ENCODE measurements at regions not wholly inside any gene's neighbourhood (a gene's known extent, or its start where the extent isn't known, plus 50 kb on each side); places are given as distances from the start of the nearest gene placed in this dataset.

DNA sequence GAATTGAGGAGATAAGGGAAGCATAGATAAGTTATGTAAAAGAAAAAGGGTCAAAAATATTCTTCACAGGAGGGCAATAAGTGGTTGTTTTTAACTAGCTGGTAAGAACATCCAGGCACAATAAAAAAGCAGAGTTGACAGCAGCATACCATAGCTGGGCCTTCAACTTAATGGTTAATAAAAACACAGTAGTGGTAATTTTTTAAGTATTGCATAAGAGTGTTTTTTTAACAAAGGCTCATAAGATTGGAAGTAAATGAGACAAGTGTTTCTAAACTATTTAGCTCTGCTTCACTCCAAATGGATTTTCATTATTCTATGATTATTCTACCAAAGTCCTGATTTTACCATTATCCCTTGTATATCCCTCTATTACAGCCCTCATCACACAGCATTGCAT, 140.1 kb upstream of the TSPAN8 start:
- Mint-ChIP-seq H3K27me3 (ENCODE audit: unreplicated experiment) (no peaks in the 10 kb centered on the region), H3K36me3 (ENCODE audit: insufficient read depth, unreplicated experiment) (peaks cover 4% of the 10 kb centered on the region), H3K9me3 (ENCODE audit: low read depth, unreplicated experiment) (peaks cover 2% of the 10 kb centered on the region), H3K27ac (ENCODE audit: unreplicated experiment) (no peak overlapping the region), H3K4me3 (ENCODE audit: low read depth, unreplicated experiment) (no peak overlapping the region), H3K4me1 (ENCODE audit: low read depth, unreplicated experiment) (peaks cover 20% of the 10 kb centered on the region)
- intact Hi-C loops (cut with micrococcal nuclease; ENCODE audit: unreplicated experiment): no loop called here
- BruUV-seq (replicated peaks): no TSS peak
- no peak for DNase-seq
- CTCF ChIA-PET: no interaction called here
- TF ChIP-seq, protein P1, sequence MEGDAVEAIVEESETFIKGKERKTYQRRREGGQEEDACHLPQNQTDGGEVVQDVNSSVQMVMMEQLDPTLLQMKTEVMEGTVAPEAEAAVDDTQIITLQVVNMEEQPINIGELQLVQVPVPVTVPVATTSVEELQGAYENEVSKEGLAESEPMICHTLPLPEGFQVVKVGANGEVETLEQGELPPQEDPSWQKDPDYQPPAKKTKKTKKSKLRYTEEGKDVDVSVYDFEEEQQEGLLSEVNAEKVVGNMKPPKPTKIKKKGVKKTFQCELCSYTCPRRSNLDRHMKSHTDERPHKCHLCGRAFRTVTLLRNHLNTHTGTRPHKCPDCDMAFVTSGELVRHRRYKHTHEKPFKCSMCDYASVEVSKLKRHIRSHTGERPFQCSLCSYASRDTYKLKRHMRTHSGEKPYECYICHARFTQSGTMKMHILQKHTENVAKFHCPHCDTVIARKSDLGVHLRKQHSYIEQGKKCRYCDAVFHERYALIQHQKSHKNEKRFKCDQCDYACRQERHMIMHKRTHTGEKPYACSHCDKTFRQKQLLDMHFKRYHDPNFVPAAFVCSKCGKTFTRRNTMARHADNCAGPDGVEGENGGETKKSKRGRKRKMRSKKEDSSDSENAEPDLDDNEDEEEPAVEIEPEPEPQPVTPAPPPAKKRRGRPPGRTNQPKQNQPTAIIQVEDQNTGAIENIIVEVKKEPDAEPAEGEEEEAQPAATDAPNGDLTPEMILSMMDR (IDR thresholded peaks at IDR 0.05; ENCODE audit: unreplicated experiment): no peak

DNA sequence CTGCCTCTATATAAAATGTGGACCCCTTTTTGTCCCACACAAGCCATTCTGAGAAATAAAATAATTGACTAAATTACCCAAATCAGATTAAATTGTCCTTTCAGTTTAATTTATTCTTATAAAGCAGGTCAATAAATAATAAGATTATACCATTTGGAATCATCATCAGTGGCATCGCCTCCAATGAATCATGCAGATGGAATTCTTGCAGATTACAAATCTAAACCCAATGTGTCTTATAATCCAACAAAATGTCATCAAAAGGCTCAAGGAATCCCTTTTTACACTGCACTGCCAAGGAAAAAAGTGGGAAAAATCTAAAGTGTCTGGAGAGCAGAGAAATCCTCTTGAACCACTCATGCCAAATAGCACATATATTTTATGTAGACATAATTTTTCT, 138.2 kb upstream of the TSPAN8 start:
- Mint-ChIP-seq H3K9me3 (ENCODE audit: low read depth, unreplicated experiment) (peaks cover 6% of the 10 kb centered on the region), H3K36me3 (ENCODE audit: insufficient read depth, unreplicated experiment) (peaks cover 4% of the 10 kb centered on the region), H3K4me1 (ENCODE audit: low read depth, unreplicated experiment) (peaks cover 14% of the 10 kb centered on the region), H3K27me3 (ENCODE audit: unreplicated experiment) (no peaks in the 10 kb centered on the region), H3K27ac (ENCODE audit: unreplicated experiment) (no peak overlapping the region), H3K4me3 (ENCODE audit: low read depth, unreplicated experiment) (no peak overlapping the region)
- BruUV-seq (replicated peaks): no TSS peak
- intact Hi-C loops (cut with micrococcal nuclease; ENCODE audit: unreplicated experiment): no loop called here
- TF ChIP-seq, protein P1 (IDR thresholded peaks at IDR 0.05; ENCODE audit: unreplicated experiment): no peak
- CTCF ChIA-PET: no interaction called here
- no peak for DNase-seq

DNA sequence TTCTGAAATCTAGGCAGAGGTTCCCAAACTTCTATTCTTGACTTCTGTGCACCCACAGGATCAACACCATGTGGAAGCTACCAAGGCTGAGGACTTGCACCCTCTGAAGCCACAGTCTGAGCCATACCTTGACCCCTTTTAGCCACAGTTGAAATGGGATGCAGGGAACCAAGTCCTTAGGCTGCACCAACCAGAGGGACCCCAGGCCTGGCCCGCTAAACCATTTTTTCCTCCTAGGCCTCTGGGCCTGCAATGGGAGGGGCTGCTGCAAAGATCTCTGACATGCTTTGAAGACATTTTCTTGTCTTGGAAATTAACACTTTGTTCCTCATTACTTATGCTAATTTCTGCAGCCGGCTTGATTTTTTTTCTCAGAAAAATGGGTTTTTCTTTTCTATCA, 133.9 kb upstream of the TSPAN8 start:
- no peak overlapping the region for H3K27ac Mint-ChIP-seq (ENCODE audit: unreplicated experiment)
- no TSS peak for BruUV-seq (replicated peaks)
- no peaks in the 10 kb centered on the region for H3K36me3 Mint-ChIP-seq (ENCODE audit: insufficient read depth, unreplicated experiment)
- intact Hi-C loops (cut with micrococcal nuclease; ENCODE audit: unreplicated experiment): no loop called here
- peaks cover 6% of the 10 kb centered on the region for H3K9me3 Mint-ChIP-seq (ENCODE audit: low read depth, unreplicated experiment)
- CTCF ChIA-PET: no interaction called here
- no peak for DNase-seq
- H3K4me1 Mint-ChIP-seq (ENCODE audit: low read depth, unreplicated experiment): no peaks in the 10 kb centered on the region
- no peak overlapping the region for H3K4me3 Mint-ChIP-seq (ENCODE audit: low read depth, unreplicated experiment)
- no peaks in the 10 kb centered on the region for H3K27me3 Mint-ChIP-seq (ENCODE audit: unreplicated experiment)
- TF ChIP-seq, protein P1 (IDR thresholded peaks at IDR 0.05; ENCODE audit: unreplicated experiment): no peak

DNA sequence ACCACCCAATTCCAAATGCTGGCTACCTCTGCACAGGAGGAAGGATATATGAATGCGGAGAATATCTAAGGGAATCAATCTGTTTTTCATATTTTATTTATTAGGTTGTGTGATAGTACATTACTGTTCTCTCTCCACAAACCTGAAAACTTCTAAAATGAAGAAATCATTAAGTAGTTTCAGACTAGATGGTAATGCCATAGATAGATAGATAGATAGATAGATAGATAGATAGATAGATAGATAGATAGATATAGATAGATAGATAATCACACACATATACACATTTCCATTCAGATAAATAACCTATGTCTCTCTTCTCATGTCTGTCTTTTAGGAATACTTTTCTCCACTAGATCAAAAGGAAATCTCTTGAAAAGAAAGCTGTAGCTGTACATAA, 126.1 kb upstream of the TSPAN8 start:
- no peak overlapping the region for H3K27ac Mint-ChIP-seq (ENCODE audit: unreplicated experiment)
- no peaks in the 10 kb centered on the region for H3K27me3 Mint-ChIP-seq (ENCODE audit: unreplicated experiment)
- H3K4me1 Mint-ChIP-seq (ENCODE audit: low read depth, unreplicated experiment): no peaks in the 10 kb centered on the region
- DNase-seq: no peak
- CTCF ChIA-PET: no interaction called here
- TF ChIP-seq, protein P1 (IDR thresholded peaks at IDR 0.05; ENCODE audit: unreplicated experiment): no peak
- intact Hi-C loops (cut with micrococcal nuclease; ENCODE audit: unreplicated experiment): no loop called here
- H3K9me3 Mint-ChIP-seq (ENCODE audit: low read depth, unreplicated experiment): no peaks in the 10 kb centered on the region
- H3K36me3 Mint-ChIP-seq (ENCODE audit: insufficient read depth, unreplicated experiment): no peaks in the 10 kb centered on the region
- H3K4me3 Mint-ChIP-seq (ENCODE audit: low read depth, unreplicated experiment): no peak overlapping the region
- no TSS peak for BruUV-seq (replicated peaks)

DNA sequence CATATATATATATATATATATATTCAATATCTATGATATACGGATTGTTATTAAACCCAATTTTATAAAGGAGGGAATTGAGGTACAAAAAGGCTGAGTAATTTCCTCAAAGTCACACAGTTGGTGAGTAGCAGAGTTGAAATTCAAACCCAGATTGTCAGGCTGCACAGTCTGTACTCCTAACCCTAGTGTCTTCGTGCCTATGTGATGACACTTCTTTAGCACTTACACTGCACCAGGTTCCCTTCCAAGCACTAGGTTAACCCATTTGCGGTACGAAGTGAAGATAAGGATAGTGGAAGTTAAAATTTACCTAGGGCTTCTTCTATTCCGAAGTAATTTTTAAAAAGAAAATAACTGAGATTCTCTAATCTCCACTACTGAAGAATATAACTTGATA, 125.1 kb upstream of the TSPAN8 start:
- no peak overlapping the region for H3K27ac Mint-ChIP-seq (ENCODE audit: unreplicated experiment)
- DNase-seq: no peak
- BruUV-seq (replicated peaks): no TSS peak
- TF ChIP-seq, protein P1 (IDR thresholded peaks at IDR 0.05; ENCODE audit: unreplicated experiment): no peak
- intact Hi-C loops (cut with micrococcal nuclease; ENCODE audit: unreplicated experiment): no loop called here
- H3K4me1 Mint-ChIP-seq (ENCODE audit: low read depth, unreplicated experiment): no peaks in the 10 kb centered on the region
- H3K27me3 Mint-ChIP-seq (ENCODE audit: unreplicated experiment): no peaks in the 10 kb centered on the region
- H3K9me3 Mint-ChIP-seq (ENCODE audit: low read depth, unreplicated experiment): no peaks in the 10 kb centered on the region
- CTCF ChIA-PET: no interaction called here
- no peak overlapping the region for H3K4me3 Mint-ChIP-seq (ENCODE audit: low read depth, unreplicated experiment)
- no peaks in the 10 kb centered on the region for H3K36me3 Mint-ChIP-seq (ENCODE audit: insufficient read depth, unreplicated experiment)

Measured in Calu3 (cell line).